ENCODE measurements at regions not wholly inside any gene's neighbourhood (a gene's known extent, or its start where the extent isn't known, plus 50 kb on each side); places are given as distances from the start of the nearest gene placed in this dataset.

GRCh38 chr4:3682236-3683076 lies 83.7 kb upstream of the ADRA2C start:
- no peak for TF ChIP-seq POLR2A (IDR thresholded peaks at IDR 0.05; ENCODE audit: extremely low read depth, insufficient read length)
- no peak for TF ChIP-seq MYC (IDR thresholded peaks at IDR 0.05; ENCODE audit: low read depth, low read length)
- TF ChIP-seq CTCF (IDR thresholded peaks at IDR 0.05; ENCODE audit: low read depth, low read length): no peak
- no peak for TF ChIP-seq MAX (IDR thresholded peaks at IDR 0.05; ENCODE audit: low read depth, low read length)
- no peak overlapping the region for H3K4me3 ChIP-seq (ENCODE audit: low read depth, low read length)
- no peak for DNase-seq (ENCODE audit: low read depth)

- TF ChIP-seq POLR2A (IDR thresholded peaks at IDR 0.05; ENCODE audit: extremely low read depth, insufficient read length): no peak
- no peak for TF ChIP-seq MYC (IDR thresholded peaks at IDR 0.05; ENCODE audit: low read depth, low read length)
- TF ChIP-seq MAX (IDR thresholded peaks at IDR 0.05; ENCODE audit: low read depth, low read length): no peak
- TF ChIP-seq CTCF (IDR thresholded peaks at IDR 0.05; ENCODE audit: low read depth, low read length): no peak
- no peak overlapping the region for H3K4me3 ChIP-seq (ENCODE audit: low read depth, low read length)
- no peak for DNase-seq (ENCODE audit: low read depth)
Measured at GRCh38 chr4:3681191-3681590, 85.0 kb upstream of the ADRA2C start.

- no peak for DNase-seq (ENCODE audit: low read depth)
- TF ChIP-seq POLR2A (IDR thresholded peaks at IDR 0.05; ENCODE audit: extremely low read depth, insufficient read length) (no peak), MAX (IDR thresholded peaks at IDR 0.05; ENCODE audit: low read depth, low read length) (no peak), CTCF (IDR thresholded peaks at IDR 0.05; ENCODE audit: low read depth, low read length) (no peak), MYC (IDR thresholded peaks at IDR 0.05; ENCODE audit: low read depth, low read length) (no peak)
- no peak overlapping the region for H3K4me3 ChIP-seq (ENCODE audit: low read depth, low read length)
Measured at GRCh38 chr4:3680656-3681055, 85.5 kb upstream of the ADRA2C start.

GRCh38 chr4:3679851-3680311 lies 86.3 kb upstream of the ADRA2C start:
- H3K4me3 ChIP-seq (ENCODE audit: low read depth, low read length): no peak overlapping the region
- TF ChIP-seq CTCF (IDR thresholded peaks at IDR 0.05; ENCODE audit: low read depth, low read length) (no peak), POLR2A (IDR thresholded peaks at IDR 0.05; ENCODE audit: extremely low read depth, insufficient read length) (no peak), MYC (IDR thresholded peaks at IDR 0.05; ENCODE audit: low read depth, low read length) (no peak), MAX (IDR thresholded peaks at IDR 0.05; ENCODE audit: low read depth, low read length) (no peak)
- DNase-seq (ENCODE audit: low read depth): no peak

- TF ChIP-seq MYC (IDR thresholded peaks at IDR 0.05; ENCODE audit: low read depth, low read length): no peak
- no peak overlapping the region for H3K4me3 ChIP-seq (ENCODE audit: low read depth, low read length)
- no peak for DNase-seq (ENCODE audit: low read depth)
Measured at GRCh38 chr4:3679071-3679825, 86.9 kb upstream of the ADRA2C start.

- peak; percentile 66 for DNase-seq (ENCODE audit: low read depth)
- H3K4me3 ChIP-seq (ENCODE audit: low read depth, low read length): no peak overlapping the region
- TF ChIP-seq MYC (IDR thresholded peaks at IDR 0.05; ENCODE audit: low read depth, low read length) (no peak), MAX (IDR thresholded peaks at IDR 0.05; ENCODE audit: low read depth, low read length) (no peak), POLR2A (IDR thresholded peaks at IDR 0.05; ENCODE audit: extremely low read depth, insufficient read length) (no peak), CTCF (IDR thresholded peaks at IDR 0.05; ENCODE audit: low read depth, low read length) (no peak)
Measured at GRCh38 chr4:3677748-3678070, 88.5 kb upstream of the ADRA2C start.
